Astrocyte of the spinal cord (primary cell): ENCODE measurements at regions not wholly inside any gene's neighbourhood (a gene's known extent, or its start where the extent isn't known, plus 50 kb on each side); places are given as distances from the start of the nearest gene placed in this dataset.
A peak's percentile ranks its signal among the peaks of the same experiment; 100 is the strongest.

Source experiments
- DNase-seq: peaks from one replicate; pipeline ENCODE4 v3.0.0; 2011; ENCODE audit warnings: low read depth, low spot score
- H3K4me3 ChIP-seq: 2 replicates; pipeline ENCODE4 v1.5.1; 2011; ENCODE audit warnings: low read depth, mild to moderate bottlenecking, low read length, moderate library complexity
- in situ Hi-C: cut with HindIII; loops from 2 replicates; pipeline ENCODE4 v1.10.0; 2017; ENCODE audit warnings: low sequenced_read_pairs
- TF ChIP-seq, protein P1 (sequence below): IDR thresholded peaks from 2 replicates; pipeline ENCODE4 v1.5.1; 2012; ENCODE audit warnings: low read depth, mild to moderate bottlenecking, low read length, inconsistent platforms

DNA sequence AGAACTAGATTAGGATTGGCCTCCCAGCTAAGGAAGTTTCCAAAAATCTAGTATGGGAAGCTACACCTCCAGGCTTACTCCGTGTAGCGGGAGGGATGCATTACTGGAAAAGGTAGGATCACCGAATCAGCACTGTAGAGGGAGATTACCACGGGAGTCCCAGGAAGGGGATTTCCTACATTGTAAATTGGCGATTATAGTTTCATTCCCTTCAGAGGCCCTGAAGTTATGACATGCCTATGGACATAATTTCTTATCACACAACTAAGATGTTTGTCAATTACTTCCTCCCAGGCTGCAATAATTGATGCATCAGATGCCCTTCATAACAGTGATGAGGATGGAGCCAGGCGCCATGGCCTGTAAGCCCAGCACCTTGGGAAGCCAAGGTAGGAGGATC is 71.2 kb upstream of the NR4A3 start:
- DNase-seq, result no peak
- TF ChIP-seq, protein P1, sequence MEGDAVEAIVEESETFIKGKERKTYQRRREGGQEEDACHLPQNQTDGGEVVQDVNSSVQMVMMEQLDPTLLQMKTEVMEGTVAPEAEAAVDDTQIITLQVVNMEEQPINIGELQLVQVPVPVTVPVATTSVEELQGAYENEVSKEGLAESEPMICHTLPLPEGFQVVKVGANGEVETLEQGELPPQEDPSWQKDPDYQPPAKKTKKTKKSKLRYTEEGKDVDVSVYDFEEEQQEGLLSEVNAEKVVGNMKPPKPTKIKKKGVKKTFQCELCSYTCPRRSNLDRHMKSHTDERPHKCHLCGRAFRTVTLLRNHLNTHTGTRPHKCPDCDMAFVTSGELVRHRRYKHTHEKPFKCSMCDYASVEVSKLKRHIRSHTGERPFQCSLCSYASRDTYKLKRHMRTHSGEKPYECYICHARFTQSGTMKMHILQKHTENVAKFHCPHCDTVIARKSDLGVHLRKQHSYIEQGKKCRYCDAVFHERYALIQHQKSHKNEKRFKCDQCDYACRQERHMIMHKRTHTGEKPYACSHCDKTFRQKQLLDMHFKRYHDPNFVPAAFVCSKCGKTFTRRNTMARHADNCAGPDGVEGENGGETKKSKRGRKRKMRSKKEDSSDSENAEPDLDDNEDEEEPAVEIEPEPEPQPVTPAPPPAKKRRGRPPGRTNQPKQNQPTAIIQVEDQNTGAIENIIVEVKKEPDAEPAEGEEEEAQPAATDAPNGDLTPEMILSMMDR, result no peak
- H3K4me3 ChIP-seq, result no peak overlapping the region
- in situ Hi-C loops, result no loop called here

DNA sequence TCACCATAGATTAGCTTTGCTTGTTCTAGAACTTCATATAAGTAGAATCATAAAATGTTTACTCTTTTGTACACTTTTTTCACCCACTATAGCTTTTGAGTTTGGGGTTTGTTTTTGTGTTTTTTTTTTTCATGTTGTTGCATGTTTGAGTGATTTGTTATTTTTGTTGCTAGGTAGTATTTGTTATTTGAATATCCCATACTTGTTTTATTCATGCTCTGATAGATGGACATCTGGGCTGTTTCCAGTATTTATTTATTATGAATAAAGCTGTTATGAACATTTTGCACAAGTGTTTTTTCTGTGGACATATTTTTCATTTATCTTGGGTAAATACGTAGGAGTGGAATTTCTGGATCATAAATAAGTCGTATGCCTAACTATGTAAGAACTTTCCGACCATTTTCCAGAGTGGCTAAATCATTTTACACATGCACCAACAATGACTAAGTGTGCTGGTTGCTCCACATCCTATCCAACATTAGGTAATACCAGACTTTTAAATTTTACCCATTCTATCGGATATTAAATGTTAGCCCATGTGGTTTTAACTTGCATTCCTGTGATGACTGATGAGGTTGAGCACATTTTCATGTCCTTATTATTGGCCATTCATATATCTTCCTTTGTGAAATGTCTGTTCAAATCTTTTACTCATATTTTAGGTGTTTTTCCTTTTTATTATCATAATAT is 69.1 kb upstream of the NR4A3 start:
- peak; percentile 23 for DNase-seq
- TF ChIP-seq, protein P1, result no peak
- H3K4me3 ChIP-seq, result no peak overlapping the region
- in situ Hi-C loops, result no loop called here

DNA sequence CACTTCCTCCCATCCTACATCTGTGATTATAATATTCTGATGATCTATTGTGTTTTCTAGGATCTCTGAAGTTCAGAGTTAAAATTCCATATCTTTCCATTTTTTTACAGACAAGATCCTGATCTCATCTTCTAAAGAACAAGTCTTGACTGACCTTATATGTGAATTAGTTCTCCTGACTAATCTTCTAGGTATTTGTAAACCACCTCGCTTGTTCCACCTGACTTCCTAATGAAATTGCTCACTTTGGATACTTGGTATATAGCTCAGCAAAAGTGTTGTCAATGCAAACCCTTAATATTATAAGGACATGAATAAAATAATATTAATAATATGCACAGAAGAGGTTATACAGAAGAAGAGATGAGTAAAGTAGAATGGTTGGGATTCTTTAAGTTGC is 68.2 kb upstream of the NR4A3 start:
- no peak for DNase-seq
- TF ChIP-seq, protein P1, result no peak
- in situ Hi-C loops, result no loop called here
- H3K4me3 ChIP-seq, result no peak overlapping the region

DNA sequence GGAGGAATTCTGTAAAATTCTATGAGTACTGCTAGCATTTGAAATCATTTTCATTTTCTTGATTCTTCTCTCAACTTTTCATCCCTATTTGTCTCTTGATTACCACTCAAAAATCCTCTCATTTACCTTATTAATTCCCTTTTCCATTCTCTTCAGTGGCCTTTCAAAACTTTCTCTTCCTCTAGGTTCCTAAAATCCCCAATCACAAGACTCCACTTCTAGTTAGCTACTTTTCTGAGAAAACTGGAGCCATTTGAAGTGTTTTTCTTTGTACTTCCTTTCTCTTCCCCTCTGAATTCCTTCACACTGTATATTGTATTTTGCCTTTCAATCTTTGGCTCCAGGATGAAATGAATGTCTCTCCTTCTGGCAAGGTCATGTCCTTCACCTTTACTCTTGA is 61.3 kb upstream of the NR4A3 start:
- in situ Hi-C loops, result no loop called here
- DNase-seq, result no peak
- TF ChIP-seq, protein P1, result no peak

DNA sequence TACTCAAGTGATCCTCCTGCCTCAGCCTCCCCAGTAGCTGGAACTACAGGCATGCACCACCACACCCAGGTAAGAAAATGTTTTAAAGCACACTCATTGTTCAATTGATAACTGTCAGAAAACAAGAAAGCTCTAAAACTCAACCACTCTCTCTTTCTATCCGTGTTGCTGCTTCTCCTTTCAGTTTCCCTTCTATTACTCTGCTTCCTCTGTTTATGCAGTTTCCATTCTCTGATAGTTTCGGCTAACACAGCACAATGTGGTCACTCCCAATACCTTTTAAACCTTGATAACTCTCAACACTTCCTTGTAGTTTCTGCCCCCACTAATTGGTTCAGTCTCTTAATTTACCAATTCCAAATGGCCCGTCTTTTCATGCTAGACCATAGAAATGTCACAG is 59.2 kb upstream of the NR4A3 start:
- DNase-seq, result no peak
- no peak overlapping the region for H3K4me3 ChIP-seq
- TF ChIP-seq, protein P1, result no peak
- in situ Hi-C loops, result no loop called here

More for the DNA sequence above, 61.3 kb upstream of the NR4A3 start:
- no peak overlapping the region for H3K4me3 ChIP-seq
